K562 (cell line): ENCODE measurements at regions not wholly inside any gene's neighbourhood (a gene's known extent, or its start where the extent isn't known, plus 50 kb on each side); places are given as distances from the start of the nearest gene placed in this dataset.

Experiments used
- ATAC-seq: fragments of 200-7000 bp; cut with Tn5 transposase; 3 replicates; pipeline ENCODE4 v1.9.1; 2020; ENCODE audit warnings: moderate library complexity
- BruUV-seq: library from RNA; stranded (reverse); fragments of 400-500 nt; replicated peaks from 2 replicates; lab custom pipeline; 2021; lab: Mats Ljungman, UMichigan
- CTCF ChIA-PET: fragments of 300-600 bp; formaldehyde crosslinking; extraction: SDS; loops from one replicate; lab custom pipeline; 2021; ENCODE audit warnings: low intra/inter-chr PET ratio; lab: Yijun Ruan, JAX
- POLR2A ChIA-PET: fragments of 300-600, 350-650 bp; sonication (Branson Sonifier 250); formaldehyde crosslinking; extraction: SDS; loops from one replicate; lab custom pipeline; 2021; ENCODE audit warnings: antibody characterized with exemption, inconsistent platforms; lab: Yijun Ruan, JAX
- DNase-seq, 4 experiments: peaks; one replicate each; pipeline versions ENCODE4 v3.0.0 to v3.0.0-alpha.2; 2011 to 2018; ENCODE audit warnings: low spot score in 3 of 4, mixed read lengths in 3 of 4; ENCODE audit errors: extremely low read depth in 1 of 4
- FAIRE-seq: peaks from 2 replicates; lab custom pipeline; 2011; peaks lifted over from hg19 to GRCh38; lab: Jason Lieb, UNC
- H2AFZ ChIP-seq: 2 replicates; pipeline ENCODE4 v1.6.0; 2011; ENCODE audit warnings: low read depth, low read length, control low read depth, inconsistent platforms
- H3K27ac ChIP-seq: fragments of 200-600 bp; 3 replicates; pipeline ENCODE4 v1.8.0; 2011; ENCODE audit warnings: low read depth, mild to moderate bottlenecking, control low read depth, inconsistent platforms, low read length, moderate library complexity, mixed read lengths; ENCODE audit errors: extremely low read depth
- H3K27me3 ChIP-seq, 2 experiments: fragments of 300-600 bp in 1 of 2; 2 replicates in 1 of 2; 3 replicates in 1 of 2; pipeline versions ENCODE4 v1.6.0 to v1.8.0; 2011; ENCODE audit warnings: inconsistent platforms in 2 of 2, low read length in 2 of 2, mild to moderate bottlenecking in 1 of 2, mixed read lengths in 1 of 2, moderate library complexity in 1 of 2; ENCODE audit not compliant: control insufficient read depth in 2 of 2, insufficient read depth in 2 of 2
- H3K36me3 ChIP-seq: fragments of 300-600 bp; 3 replicates; pipeline ENCODE4 v1.8.0; 2011; ENCODE audit warnings: mild to moderate bottlenecking, low read length, inconsistent platforms; ENCODE audit not compliant: control insufficient read depth, insufficient read depth
- H3K4me1 ChIP-seq, 2 experiments: fragments of 200-600 bp in 1 of 2; replicated peaks in 1 of 2; 2 replicates in 1 of 2; 3 replicates in 1 of 2; pipeline versions ENCODE4 v1.5.1 to v1.8.0; 2011; ENCODE audit warnings: inconsistent platforms in 2 of 2, low read length in 2 of 2, mild to moderate bottlenecking in 1 of 2, mixed read lengths in 1 of 2, moderate library complexity in 1 of 2; ENCODE audit not compliant: control insufficient read depth in 2 of 2, insufficient read depth in 2 of 2
- H3K4me2 ChIP-seq: 2 replicates; pipeline ENCODE4 v1.6.1; 2011; ENCODE audit warnings: low read length, control low read depth, inconsistent platforms, mixed read lengths; ENCODE audit not compliant: insufficient read depth
- H3K4me3 ChIP-seq: fragments of 200-600 bp; sonication (generic), shearing (Covaris generic); 2 replicates; pipeline ENCODE4 v1.5.1; 2016; ENCODE audit warnings: control low read depth, inconsistent platforms
- H3K79me2 ChIP-seq: fragments of 200-600 bp; 3 replicates; pipeline ENCODE4 v1.8.0; 2011; ENCODE audit warnings: low read length, inconsistent platforms; ENCODE audit not compliant: control insufficient read depth, insufficient read depth
- H3K9ac ChIP-seq, 2 experiments: 2 replicates each; pipeline versions ENCODE4 v1.6.0 to v1.6.1; 2011; ENCODE audit warnings: low read depth in 2 of 2, low read length in 2 of 2, control low read depth in 1 of 2, inconsistent platforms in 1 of 2, mild to moderate bottlenecking in 1 of 2, mixed read lengths in 1 of 2; ENCODE audit not compliant: insufficient read depth in 1 of 2
- H3K9me1 ChIP-seq: one replicate; pipeline ENCODE4 v1.6.0; 2011; ENCODE audit warnings: inconsistent platforms, mild to moderate bottlenecking, low read length, moderate library complexity; ENCODE audit not compliant: control insufficient read depth, insufficient read depth
- H3K9me3 ChIP-seq: replicated peaks from 2 replicates; pipeline ENCODE4 v1.5.1; 2011; ENCODE audit warnings: low read depth, low read length, inconsistent platforms; ENCODE audit not compliant: control insufficient read depth, insufficient read depth
- H4K20me1 ChIP-seq: replicated peaks from 2 replicates; pipeline ENCODE4 v1.6.1; 2011; ENCODE audit warnings: low read length, inconsistent platforms, mixed read lengths; ENCODE audit not compliant: control insufficient read depth, insufficient read depth
- L3MBTL2 ChIP-seq: fragments of 450-650 bp; IDR thresholded peaks from 2 replicates; pipeline ENCODE4 v1.6.1; 2016; ENCODE audit warnings: mild to moderate bottlenecking, moderate library complexity
- LARP7 ChIP-seq: fragments of 450-650 bp; IDR thresholded peaks from 2 replicates; pipeline ENCODE4 v1.6.1; 2016
- NR2C1 ChIP-seq, 2 experiments: fragments of 450-650 bp; IDR thresholded peaks; 2 replicates each; pipeline ENCODE4 v1.6.1; 2017; ENCODE audit warnings: mild to moderate bottlenecking in 2 of 2, antibody characterized with exemption in 1 of 2, inconsistent platforms in 1 of 2, missing compliant biosample characterization in 1 of 2, missing genetic modification characterization in 1 of 2
- PTRF ChIP-seq: fragments of 450-650 bp; IDR thresholded peaks from 2 replicates; pipeline ENCODE4 v1.6.1; 2016; ENCODE audit warnings: mild to moderate bottlenecking, missing genetic modification characterization, missing compliant biosample characterization
- TARDBP ChIP-seq: fragments of 450-650 bp; IDR thresholded peaks from 2 replicates; pipeline ENCODE4 v1.6.1; 2016
- TEAD4 ChIP-seq, 2 experiments: sonication (generic) in 1 of 2; formaldehyde crosslinking in 1 of 2; IDR thresholded peaks; 2 replicates each; pipeline versions ENCODE4 v1.6.1 to v1.8.0; 2012 to 2022; ENCODE audit warnings: borderline replicate concordance in 1 of 2, inconsistent platforms in 1 of 2, low read length in 1 of 2, mild to moderate bottlenecking in 1 of 2, missing genetic modification reagents in 1 of 2
- ZNF280A ChIP-seq: fragments of 450-650 bp; IDR thresholded peaks from 2 replicates; pipeline ENCODE4 v1.6.1; 2018; ENCODE audit warnings: mild to moderate bottlenecking, low read depth; ENCODE audit not compliant: partially characterized antibody
- ZNF512 ChIP-seq: IDR thresholded peaks from 2 replicates; pipeline ENCODE4 v1.6.1; 2016; ENCODE audit warnings: missing genetic modification characterization, missing compliant biosample characterization
- ZNF583 ChIP-seq: fragments of 250-450 bp; sonication (Bioruptor Pico); IDR thresholded peaks from 2 replicates; pipeline ENCODE4 v1.4.0; 2020
- ZNF830 ChIP-seq: fragments of 250-450 bp; sonication (Bioruptor Pico); IDR thresholded peaks from 2 replicates; pipeline ENCODE4 v1.5.0; 2021; ENCODE audit warnings: mild to moderate bottlenecking
- WGBS: fragments of 100-300 bp; shearing (Covaris generic); methylation state at CpG from one replicate; pipeline ENCODE4 v1.1.6; 2016; ENCODE audit warnings: low coverage, mixed read lengths; ENCODE audit not compliant: insufficient coverage; ENCODE audit errors: missing lambda C conversion rate; 5-methylcytosine and 5-hydroxymethylcytosine counted together
- in situ Hi-C: fragments of 300-500 bp; cut with MboI; formaldehyde crosslinking; loops from 4 replicates; pipeline ENCODE4 v1.15.0; 2018; ENCODE audit warnings: inconsistent platforms, mixed read lengths
- intact Hi-C: fragments of 100-400 bp; cut with micrococcal nuclease; formaldehyde crosslinking; loops from 2 replicates; pipeline ENCODE4 v1.14.2; 2022
- TF ChIP-seq, protein P1 (sequence below): fragments of 450-650 bp; IDR thresholded peaks from one replicate; pipeline ENCODE4 v1.6.1; 2018; ENCODE audit warnings: mild to moderate bottlenecking, moderate library complexity; ENCODE audit not compliant: partially characterized antibody
- TF ChIP-seq, protein P2 (sequence below): sonication (generic); formaldehyde crosslinking; IDR thresholded peaks from 2 replicates; pipeline ENCODE4 v1.4.0; 2020; ENCODE audit warnings: mild to moderate bottlenecking, missing genetic modification reagents

GRCh38 chr18:66949419-66949818 lies 345.5 kb upstream of the CDH19 start:
- CTCF ChIA-PET: no interaction called here
- Histone ChIP-seq H3K36me3 (no peaks in the 10 kb centered on the region), H3K4me2 (no peak overlapping the region), H3K9ac (no peak overlapping the region), H3K27ac (no peak overlapping the region), H4K20me1 (no peaks in the 10 kb centered on the region), H2AFZ (no peak overlapping the region), H3K79me2 (no peaks in the 10 kb centered on the region), H3K9me1 (no peaks in the 10 kb centered on the region), H3K4me1 (no peaks in the 10 kb centered on the region), H3K27me3 (no peaks in the 10 kb centered on the region), H3K4me3 (no peak overlapping the region), H3K9me3 (no peaks in the 10 kb centered on the region)
- POLR2A ChIA-PET: no interaction called here
- no TSS peak for BruUV-seq
- TF ChIP-seq ZNF583 (CRISPR knock-in tag): no peak
- no peak for TF ChIP-seq PTRF
- no peak for TF ChIP-seq TEAD4 (IDR thresholded peaks at IDR 0.05; ENCODE audit: low read length)
- no peak for TF ChIP-seq TEAD4 (CRISPR knock-in tag; IDR thresholded peaks at IDR 0.05; ENCODE audit: borderline replicate concordance)
- TF ChIP-seq, protein P1, sequence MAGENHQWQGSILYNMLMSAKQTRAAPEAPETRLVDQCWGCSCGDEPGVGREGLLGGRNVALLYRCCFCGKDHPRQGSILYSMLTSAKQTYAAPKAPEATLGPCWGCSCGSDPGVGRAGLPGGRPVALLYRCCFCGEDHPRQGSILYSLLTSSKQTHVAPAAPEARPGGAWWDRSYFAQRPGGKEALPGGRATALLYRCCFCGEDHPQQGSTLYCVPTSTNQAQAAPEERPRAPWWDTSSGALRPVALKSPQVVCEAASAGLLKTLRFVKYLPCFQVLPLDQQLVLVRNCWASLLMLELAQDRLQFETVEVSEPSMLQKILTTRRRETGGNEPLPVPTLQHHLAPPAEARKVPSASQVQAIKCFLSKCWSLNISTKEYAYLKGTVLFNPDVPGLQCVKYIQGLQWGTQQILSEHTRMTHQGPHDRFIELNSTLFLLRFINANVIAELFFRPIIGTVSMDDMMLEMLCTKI: no peak
- TF ChIP-seq LARP7: no peak
- TF ChIP-seq ZNF512 (tag): no peak
- no peak for TF ChIP-seq TARDBP
- no peak for TF ChIP-seq NR2C1 (IDR thresholded peaks at IDR 0.05)
- no peak for TF ChIP-seq NR2C1 (tag; IDR thresholded peaks at IDR 0.05)
- no peak for TF ChIP-seq L3MBTL2
- TF ChIP-seq, protein P2, sequence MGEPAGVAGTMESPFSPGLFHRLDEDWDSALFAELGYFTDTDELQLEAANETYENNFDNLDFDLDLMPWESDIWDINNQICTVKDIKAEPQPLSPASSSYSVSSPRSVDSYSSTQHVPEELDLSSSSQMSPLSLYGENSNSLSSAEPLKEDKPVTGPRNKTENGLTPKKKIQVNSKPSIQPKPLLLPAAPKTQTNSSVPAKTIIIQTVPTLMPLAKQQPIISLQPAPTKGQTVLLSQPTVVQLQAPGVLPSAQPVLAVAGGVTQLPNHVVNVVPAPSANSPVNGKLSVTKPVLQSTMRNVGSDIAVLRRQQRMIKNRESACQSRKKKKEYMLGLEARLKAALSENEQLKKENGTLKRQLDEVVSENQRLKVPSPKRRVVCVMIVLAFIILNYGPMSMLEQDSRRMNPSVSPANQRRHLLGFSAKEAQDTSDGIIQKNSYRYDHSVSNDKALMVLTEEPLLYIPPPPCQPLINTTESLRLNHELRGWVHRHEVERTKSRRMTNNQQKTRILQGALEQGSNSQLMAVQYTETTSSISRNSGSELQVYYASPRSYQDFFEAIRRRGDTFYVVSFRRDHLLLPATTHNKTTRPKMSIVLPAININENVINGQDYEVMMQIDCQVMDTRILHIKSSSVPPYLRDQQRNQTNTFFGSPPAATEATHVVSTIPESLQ: no peak
- no peak for TF ChIP-seq ZNF280A
- TF ChIP-seq ZNF830 (CRISPR knock-in tag): no peak
- no peak for FAIRE-seq
- no peak for DNase-seq
- under 1% methylated on average over 13 of the region's 14 CpGs for WGBS
- ATAC-seq: no peak
- intact Hi-C loops: no loop called here
- in situ Hi-C loops: no loop called here
